Transverse colon (tissue), 4 donors: ENCODE measurements at regions not wholly inside any gene's neighbourhood (a gene's known extent, or its start where the extent isn't known, plus 50 kb on each side); places are given as distances from the start of the nearest gene placed in this dataset.

Experiments
- DNase-seq: peaks from one replicate; pipeline ENCODE4 v3.0.0-alpha.2; 2019
- H3K27ac ChIP-seq, 4 donors: fragments of 200-600 bp; sonication (generic); 2 replicates each; pipeline ENCODE4 v1.5.1; 2016 to 2018; ENCODE audit warnings: inconsistent platforms in 4 of 4
- H3K27me3 ChIP-seq: fragments of 200-600 bp; sonication (generic); 2 replicates; pipeline ENCODE4 v1.5.1; 2017; ENCODE audit warnings: inconsistent platforms
- H3K36me3 ChIP-seq, 4 donors: fragments of 200-600 bp; sonication (generic); 2 replicates each; pipeline ENCODE4 v1.5.1; 2017 to 2019; ENCODE audit warnings: inconsistent platforms in 4 of 4
- H3K4me1 ChIP-seq, 4 donors: fragments of 200-600 bp; sonication (generic); 2 replicates each; pipeline ENCODE4 v1.5.1; 2017 to 2020; ENCODE audit warnings: inconsistent platforms in 4 of 4
- H3K4me3 ChIP-seq, 4 donors: fragments of 200-600 bp; sonication (generic); 1 replicate in 1 of 4; 2 replicates in 3 of 4; pipeline versions ENCODE4 v1.5.1 to v1.6.1; 2017 to 2019; ENCODE audit warnings: inconsistent platforms in 4 of 4
- H3K9me3 ChIP-seq, 2 donors: fragments of 200-600 bp; sonication (generic); 2 replicates each; pipeline ENCODE4 v1.5.1; 2017 to 2019; ENCODE audit warnings: inconsistent platforms in 2 of 2
- CTCF ChIP-seq, 5 experiments: fragments of 200-600 bp in 3 of 5; fragments of 450-650 bp in 2 of 5; sonication (generic) in 3 of 5; IDR thresholded peaks; 1 replicate in 2 of 5; 2 replicates in 3 of 5; pipeline ENCODE4 v1.5.1; 2016 to 2017; ENCODE audit warnings: antibody characterized with exemption in 5 of 5, inconsistent platforms in 3 of 5, mild to moderate bottlenecking in 2 of 5, moderate library complexity in 1 of 5
- EP300 ChIP-seq: sonication (generic); formaldehyde crosslinking; IDR thresholded peaks from one replicate; pipeline ENCODE4 v1.6.1; 2017; ENCODE audit warnings: antibody characterized with exemption, low read depth
- POLR2A ChIP-seq: fragments of 450-650 bp; IDR thresholded peaks from one replicate; pipeline ENCODE4 v1.6.1; 2016; ENCODE audit warnings: antibody characterized with exemption, mild to moderate bottlenecking, moderate library complexity
- POLR2AphosphoS5 ChIP-seq, 3 donors: sonication (generic); formaldehyde crosslinking; IDR thresholded peaks; one replicate each; pipeline ENCODE4 v1.6.1; 2016; ENCODE audit warnings: antibody characterized with exemption in 3 of 3
- WGBS, 2 donors: methylation state at CpG; one replicate each; pipeline ENCODE4 v1.1.5; 2018; ENCODE audit warnings: low coverage in 1 of 2; 5-methylcytosine and 5-hydroxymethylcytosine counted together
- in situ Hi-C, 4 donors: fragments of 200-750 bp; cut with MboI; loops; one replicate each; pipeline versions ENCODE4 v1.15.0 to v1.15.1; 2017; ENCODE audit warnings: low sequenced_read_pairs in 3 of 4, low pct_ligation_motif_present in 1 of 4, low pct_unique_long_range_greater_than_20kb in 1 of 4
- intact Hi-C: fragments of 100-400 bp; cut with DNase I; formaldehyde crosslinking; loops from one replicate; pipeline ENCODE4 v1.15.1; 2023; ENCODE audit warnings: low total_unique reads

DNA sequence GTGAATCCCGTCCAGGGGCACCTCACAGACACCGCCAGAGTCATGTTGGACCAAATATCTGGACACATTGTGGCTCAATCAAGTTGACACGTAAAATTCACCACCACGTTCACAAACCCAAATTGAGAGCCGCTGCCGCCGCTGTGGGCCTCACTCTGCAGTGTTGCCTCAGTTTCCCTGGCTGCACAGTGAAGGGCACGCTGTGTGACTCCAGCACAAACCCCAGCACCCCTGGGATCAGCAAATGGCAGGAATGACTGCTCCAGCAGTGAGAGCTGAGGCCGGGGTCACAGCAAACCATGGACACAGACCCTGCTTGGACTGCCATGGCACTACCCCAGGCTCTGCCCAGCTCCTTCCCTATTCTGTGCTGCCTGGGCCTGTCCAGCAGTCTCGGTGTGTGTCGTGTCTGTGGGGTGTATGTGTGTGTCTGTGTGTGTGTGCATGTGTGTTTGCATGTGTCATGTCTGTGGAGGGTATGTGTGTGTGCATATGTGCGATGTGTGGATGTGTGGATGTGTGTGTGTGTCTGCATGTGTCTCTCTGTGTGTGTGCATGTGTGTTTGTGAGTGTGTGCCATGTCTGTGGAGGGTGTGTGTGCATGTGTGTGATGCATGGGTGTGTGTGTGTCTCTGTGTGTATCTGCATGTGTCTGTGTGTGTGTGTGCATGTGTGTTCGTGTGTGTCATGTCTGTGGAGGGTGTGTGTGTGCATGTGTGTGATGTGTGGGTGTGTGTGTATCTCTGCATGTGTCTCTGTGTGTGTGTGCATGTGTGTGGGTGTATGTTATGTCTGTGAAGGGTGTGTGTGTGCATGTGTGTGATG is 52.2 kb upstream of the ADRA2C start:
- Histone ChIP-seq H3K27me3 (no peaks in the 10 kb centered on the region), H3K4me1 (no peaks in the 10 kb centered on the region), H3K27ac (no peak overlapping the region), H3K4me3 (no peak overlapping the region), H3K36me3 (no peaks in the 10 kb centered on the region), H3K9me3 (peaks cover 0 to 5% of the 10 kb centered on the region in 2 donors)
- DNase-seq = no peak
- no peak for TF ChIP-seq POLR2AphosphoS5 (IDR thresholded peaks at IDR 0.05)
- no peak for TF ChIP-seq CTCF (IDR thresholded peaks at IDR 0.05)
- no peak for TF ChIP-seq POLR2A
- TF ChIP-seq EP300 = no peak
- intact Hi-C loops = no loop called here
- in situ Hi-C loops = no loop called here
- 77% methylated on average over 13 of the region's 13 CpGs; no CpG with 5 or more reads in 1 of the 2 donors for WGBS, 2 donors

GRCh38 chr4:3713346-3713745 is 52.8 kb upstream of the ADRA2C start:
- Histone ChIP-seq H3K27me3 (no peaks in the 10 kb centered on the region), H3K36me3 (no peaks in the 10 kb centered on the region), H3K9me3 (peaks cover 0 to 2% of the 10 kb centered on the region in 2 donors), H3K4me1 (no peaks in the 10 kb centered on the region), H3K27ac (no peak overlapping the region), H3K4me3 (no peak overlapping the region)
- in situ Hi-C loops (no loop called here), intact Hi-C loops (no loop called here)
- no peak for TF ChIP-seq POLR2AphosphoS5 (IDR thresholded peaks at IDR 0.05)
- TF ChIP-seq POLR2A = no peak
- TF ChIP-seq CTCF (IDR thresholded peaks at IDR 0.05) = no peak
- TF ChIP-seq EP300 = no peak
- DNase-seq = no peak
- WGBS, 2 donors = 82% methylated on average over 7 of the region's 7 CpGs; no CpG with 5 or more reads in 1 of the 2 donors

DNA sequence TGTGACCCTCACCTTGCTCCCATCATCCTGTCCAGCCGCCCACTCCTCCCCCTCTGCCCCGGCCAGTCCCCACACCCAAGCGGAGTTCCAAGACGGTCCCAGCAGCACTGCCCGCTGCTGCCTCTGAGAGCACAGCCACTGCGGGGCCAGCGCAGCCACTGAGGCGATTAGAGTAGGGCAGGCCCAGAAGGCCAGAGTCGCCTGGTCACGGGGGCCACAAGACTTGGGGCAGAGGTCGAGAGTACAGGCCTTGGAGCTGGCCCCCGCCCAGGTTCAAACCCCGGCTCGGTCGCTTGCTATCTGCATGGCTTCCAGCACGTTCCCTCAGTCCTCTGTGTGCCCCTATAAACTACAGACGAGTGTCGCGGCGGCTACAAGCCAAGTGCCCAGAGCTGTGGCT is 53.2 kb upstream of the ADRA2C start:
- Histone ChIP-seq H3K27me3 (no peaks in the 10 kb centered on the region), H3K27ac (no peak overlapping the region), H3K36me3 (no peaks in the 10 kb centered on the region), H3K4me3 (no peak overlapping the region), H3K9me3 (no peaks in the 10 kb centered on the region), H3K4me1 (no peaks in the 10 kb centered on the region)
- 83% methylated on average over 20 of the region's 20 CpGs; no CpG with 5 or more reads in 1 of the 2 donors for WGBS, 2 donors
- no peak for DNase-seq
- TF ChIP-seq POLR2AphosphoS5 (IDR thresholded peaks at IDR 0.05) = no peak
- no peak for TF ChIP-seq CTCF (IDR thresholded peaks at IDR 0.05)
- no peak for TF ChIP-seq EP300
- no peak for TF ChIP-seq POLR2A
- in situ Hi-C loops = no loop called here
- intact Hi-C loops = no loop called here

GRCh38 chr4:3712112-3712805 is 53.9 kb upstream of the ADRA2C start:
- intact Hi-C loops = no loop called here
- in situ Hi-C loops = no loop called here
- no peaks in the 10 kb centered on the region for H3K27me3 ChIP-seq
- no peaks in the 10 kb centered on the region for H3K4me1 ChIP-seq
- no peaks in the 10 kb centered on the region for H3K36me3 ChIP-seq
- DNase-seq = no peak
- WGBS, 2 donors = 71 to 80% methylated on average over 1 to 6 of the region's 12 CpGs
- TF ChIP-seq EP300 (no peak), POLR2A (no peak)
- no peak overlapping the region for H3K4me3 ChIP-seq
- no peaks in the 10 kb centered on the region for H3K9me3 ChIP-seq
- H3K27ac ChIP-seq = no peak overlapping the region
